HG03469 (cell line): ENCODE measurements at regions not wholly inside any gene's neighbourhood (a gene's known extent, or its start where the extent isn't known, plus 50 kb on each side); places are given as distances from the start of the nearest gene placed in this dataset.
"Not testable (repeated sequence)": the region's sequence is repeated elsewhere in the genome, so short reads cannot be mapped to it uniquely, and the experiment has no call there.

Experiments used
- ATAC-seq: cut with Tn5 transposase; IDR thresholded peaks from one replicate; pipeline ENCODE4 v1.9.1; 2021; ENCODE audit warnings: mild to moderate bottlenecking, moderate library complexity, moderate number of reproducible peaks; ENCODE audit not compliant: unreplicated experiment

DNA sequence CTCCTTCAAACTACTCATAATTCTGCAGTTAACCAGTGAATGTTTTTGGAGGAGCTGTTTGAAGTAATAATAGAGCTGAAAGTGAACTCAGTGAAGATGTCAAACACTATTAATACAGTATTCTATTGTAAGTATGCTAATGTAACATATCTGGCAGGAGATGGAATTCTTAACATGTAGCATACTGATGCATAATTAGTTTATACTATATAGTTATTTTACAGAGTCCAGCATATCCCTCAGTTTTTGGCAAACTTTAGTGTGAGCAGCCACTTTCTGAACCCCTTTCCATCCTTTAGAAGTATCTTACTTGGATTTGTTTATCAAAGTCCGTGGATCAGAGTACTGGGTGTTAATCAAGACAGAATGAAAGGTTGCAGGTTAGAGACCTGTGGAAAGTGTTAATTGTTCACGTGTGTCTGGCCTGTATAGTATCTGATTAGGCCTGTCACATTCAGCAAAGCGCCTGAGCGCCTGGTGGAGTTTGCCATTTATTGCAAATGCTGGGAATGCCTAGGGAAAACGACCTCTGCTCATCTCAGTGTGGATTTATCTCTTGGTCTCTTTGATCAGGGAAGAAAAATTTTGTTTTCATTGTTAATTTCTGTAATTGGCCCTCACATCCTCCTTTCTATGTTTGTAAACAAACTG lies 251.7 kb upstream of the MAD2L1 start:
- ATAC-seq = no peak

DNA sequence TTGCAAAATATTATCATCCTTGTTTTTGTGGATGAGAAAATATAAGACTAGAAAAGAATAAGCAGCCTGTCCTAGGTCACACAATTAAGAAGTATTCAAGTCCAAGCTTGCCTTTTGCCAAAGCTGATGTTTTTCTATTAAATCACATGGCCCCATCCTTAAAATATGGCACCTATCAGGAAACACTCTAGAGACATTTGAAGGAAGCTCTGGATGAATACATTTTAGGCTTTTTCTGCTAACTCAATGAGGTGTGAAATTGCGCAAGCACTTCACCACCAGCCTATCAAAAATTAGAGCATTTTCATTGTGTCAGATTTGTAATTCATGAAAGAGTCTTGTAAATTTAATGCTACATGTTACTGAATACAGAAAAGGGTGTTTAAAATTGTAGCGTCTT lies 251.1 kb upstream of the MAD2L1 start:
- ATAC-seq = no peak

DNA sequence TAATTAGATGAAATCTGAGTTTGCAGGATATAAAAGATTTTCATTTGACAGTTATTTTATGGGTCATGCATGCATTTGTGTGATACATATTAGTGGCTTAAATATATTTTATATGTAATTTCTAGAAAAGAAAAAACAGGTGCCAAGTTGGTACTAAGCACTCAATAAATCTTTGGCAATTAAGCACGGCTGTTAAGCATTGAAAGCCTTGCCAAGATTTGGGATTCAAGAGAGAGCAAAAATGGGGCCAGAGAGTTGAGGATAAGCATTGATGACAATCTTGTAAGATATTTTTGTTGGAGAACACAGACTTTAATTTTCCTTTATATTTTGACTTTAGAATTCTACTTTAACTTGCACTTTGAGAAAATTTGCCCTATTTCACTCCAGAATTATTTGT lies 249.8 kb upstream of the MAD2L1 start:
- no peak for ATAC-seq

DNA sequence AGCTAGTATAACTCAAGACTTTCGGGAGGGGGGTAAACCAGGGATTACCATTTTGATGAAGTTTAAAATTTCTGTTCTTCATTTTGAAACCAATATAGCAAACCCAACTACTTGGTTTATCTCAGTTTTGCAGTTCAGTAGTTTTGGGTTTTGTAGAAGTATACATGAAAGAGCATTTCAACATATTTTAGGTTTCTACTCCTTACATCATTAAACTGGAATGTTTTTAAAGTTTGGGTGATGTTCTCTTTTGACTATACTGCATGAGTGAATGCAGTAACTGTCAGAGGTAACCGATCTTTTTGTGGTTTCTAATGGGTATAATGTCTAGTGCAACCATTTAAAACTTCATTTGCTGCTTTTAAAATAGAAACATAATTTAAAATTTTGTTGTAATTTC lies 248.3 kb upstream of the MAD2L1 start:
- no peak for ATAC-seq

DNA sequence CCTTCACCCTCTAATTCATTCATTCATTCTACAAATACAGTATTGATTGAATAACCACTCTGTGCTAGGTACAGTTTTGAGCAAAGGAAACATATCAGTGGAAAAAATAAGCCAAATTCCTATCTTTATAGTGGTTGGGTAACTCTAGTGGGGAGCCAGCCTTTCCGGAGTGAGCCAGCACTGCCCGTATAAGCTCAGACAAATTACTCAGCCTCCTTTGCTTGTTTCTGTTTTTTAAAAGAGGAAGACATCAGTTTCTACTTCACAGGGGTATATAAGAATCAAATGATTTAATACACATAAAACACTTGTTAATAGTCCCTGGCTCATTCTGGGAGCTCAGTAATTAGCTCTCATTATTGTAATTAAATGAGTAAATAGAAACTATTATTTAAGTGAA lies 238.2 kb upstream of the MAD2L1 start:
- ATAC-seq = no peak

DNA sequence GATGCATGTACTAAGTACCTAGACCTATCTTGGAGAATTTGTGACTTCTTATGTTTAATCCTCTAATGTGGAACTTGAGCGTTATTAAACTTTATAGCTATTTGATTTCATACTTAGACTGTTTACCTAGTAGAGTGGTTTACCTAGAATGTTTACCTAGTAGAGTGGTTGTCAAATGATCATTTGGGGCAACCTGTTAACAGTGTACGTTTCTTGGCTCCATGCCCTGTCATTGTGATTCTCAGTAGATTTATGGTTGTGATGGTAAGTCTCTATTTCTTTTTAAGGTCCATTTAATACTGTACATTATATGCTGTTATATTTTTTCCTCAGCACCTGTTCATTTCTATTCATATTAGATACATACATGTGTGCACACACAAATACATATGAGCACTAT lies 233.0 kb upstream of the MAD2L1 start:
- ATAC-seq = no peak

DNA sequence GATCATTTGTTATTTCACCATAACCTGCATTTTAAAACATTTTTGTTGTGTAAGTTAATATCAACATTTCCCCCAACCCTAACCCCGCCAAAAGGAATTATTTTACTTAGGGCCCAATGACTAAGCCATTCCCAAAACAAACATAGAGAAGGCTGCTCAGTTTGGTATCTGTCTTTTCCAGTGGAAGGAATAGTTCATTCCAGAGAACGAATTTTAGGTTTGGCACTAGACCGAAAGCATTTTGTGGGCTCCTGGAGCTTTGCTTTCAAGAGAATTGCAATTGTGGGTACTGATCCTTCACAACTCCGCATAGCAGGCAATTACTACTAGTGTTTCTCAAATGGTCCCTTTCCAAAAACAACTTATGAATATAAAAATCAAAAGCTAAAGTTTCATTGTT lies 226.7 kb upstream of the MAD2L1 start:
- no peak for ATAC-seq

DNA sequence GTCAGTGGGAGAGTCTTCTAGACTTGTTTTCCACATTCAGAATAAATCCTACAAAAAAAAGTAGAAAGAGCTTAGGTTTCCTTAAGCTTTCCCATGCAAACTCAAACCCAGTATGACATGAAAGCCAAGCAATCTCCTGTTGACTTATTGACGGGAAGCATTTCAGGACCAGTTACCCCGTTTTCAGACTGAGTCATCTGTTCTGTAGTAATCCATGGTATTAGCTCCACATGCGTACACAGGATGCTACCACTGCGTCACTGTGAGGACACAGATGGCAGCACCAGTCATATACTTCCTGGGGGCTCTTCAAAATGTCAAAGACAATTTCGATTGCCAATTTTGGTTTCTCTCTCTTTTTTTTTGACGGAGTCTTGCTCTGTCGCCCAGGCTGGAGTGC lies 224.9 kb upstream of the MAD2L1 start:
- no peak for ATAC-seq

DNA sequence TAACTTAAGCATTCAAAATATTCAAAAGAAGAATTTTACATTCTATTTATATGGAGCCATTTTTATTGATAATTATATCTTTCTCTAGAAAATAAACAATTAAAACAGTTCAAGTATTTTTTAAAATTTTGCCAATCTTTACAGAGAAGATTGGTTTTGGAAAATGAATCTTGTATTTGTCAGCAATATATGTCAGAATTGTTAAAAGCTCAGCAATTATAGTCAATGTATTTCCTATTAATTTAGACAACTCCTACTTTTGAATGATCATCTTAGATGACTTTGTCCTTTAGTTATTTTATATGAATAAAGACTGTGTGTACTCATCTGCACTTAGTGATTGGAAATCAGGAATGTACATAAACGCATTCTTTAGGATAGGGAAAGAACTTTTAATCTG lies 223.9 kb upstream of the MAD2L1 start:
- ATAC-seq = no peak

DNA sequence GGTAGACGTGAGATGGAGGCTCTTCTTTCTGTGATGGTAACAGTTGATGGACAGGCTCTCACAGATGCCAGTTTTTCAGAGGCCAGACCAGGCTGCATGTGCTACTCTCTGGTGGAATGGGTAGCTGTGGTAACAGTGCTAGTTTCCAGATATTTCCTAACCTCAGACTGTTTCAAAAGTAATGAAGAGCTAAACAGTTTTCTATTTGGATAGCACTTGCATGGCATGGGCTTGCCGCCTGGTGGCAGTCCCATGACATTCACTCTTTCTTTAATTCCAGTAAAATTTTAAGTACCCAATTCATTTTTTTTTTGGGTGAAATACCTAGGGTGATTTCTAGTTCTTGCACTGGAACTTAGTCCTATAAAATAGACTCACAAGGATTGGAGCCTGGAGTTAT lies 220.2 kb upstream of the MAD2L1 start:
- no peak for ATAC-seq

DNA sequence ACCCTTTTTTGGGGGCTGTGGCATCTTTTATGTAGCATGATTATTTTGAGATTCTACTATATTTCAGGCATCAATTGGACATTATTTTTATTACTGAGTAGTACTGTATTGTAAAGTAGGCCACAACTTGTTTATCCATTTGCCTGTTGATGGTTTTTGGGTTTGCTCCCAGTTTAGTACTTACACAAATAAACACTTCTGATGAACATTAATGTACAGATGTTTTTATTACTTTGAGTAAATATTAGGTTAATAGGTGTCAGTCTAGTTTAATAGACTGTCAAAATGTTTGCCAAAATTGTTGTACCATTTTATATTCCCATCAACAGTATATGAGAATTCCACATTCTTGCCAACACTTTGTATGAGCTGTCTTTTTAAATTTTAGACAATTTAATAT lies 214.9 kb upstream of the MAD2L1 start:
- ATAC-seq = no peak

DNA sequence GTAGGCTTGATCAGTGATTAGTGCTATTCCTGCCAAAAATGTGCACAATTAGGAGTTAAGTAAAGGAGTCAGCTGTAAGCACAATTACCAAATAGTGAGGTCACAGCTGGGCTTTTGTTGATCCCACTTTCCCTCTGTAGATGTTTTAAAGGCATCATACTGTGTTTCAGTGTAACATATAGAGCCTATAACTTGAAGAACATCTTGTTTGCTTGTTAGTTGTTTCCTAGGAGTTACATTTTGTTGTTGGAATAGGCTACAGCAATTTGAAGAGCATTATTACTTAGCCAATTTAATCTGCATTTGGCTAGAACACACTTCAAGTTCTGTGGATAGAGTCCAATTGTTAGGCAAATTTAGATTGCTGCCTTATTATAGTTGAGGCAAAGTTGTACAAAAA lies 210.7 kb upstream of the MAD2L1 start:
- ATAC-seq = no peak

DNA sequence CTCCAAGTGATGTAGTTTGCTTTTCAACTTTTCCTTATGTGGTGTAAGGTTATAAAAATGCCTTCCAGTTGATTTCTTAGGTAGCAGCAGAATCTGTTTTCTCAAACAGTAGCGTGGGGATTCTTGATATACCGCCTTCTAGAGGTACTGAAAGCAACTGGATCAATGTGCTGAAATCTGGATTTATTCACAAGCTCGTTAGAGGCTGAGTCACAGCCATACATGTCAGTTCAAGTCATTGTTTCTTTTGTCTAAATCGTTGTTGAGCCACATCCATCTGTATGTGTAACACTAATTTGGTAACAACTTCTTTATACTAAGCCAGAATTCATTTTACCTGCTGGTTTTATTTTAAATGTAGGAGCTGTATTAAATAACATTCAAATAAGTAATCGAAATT lies 200.0 kb upstream of the MAD2L1 start:
- no peak for ATAC-seq

DNA sequence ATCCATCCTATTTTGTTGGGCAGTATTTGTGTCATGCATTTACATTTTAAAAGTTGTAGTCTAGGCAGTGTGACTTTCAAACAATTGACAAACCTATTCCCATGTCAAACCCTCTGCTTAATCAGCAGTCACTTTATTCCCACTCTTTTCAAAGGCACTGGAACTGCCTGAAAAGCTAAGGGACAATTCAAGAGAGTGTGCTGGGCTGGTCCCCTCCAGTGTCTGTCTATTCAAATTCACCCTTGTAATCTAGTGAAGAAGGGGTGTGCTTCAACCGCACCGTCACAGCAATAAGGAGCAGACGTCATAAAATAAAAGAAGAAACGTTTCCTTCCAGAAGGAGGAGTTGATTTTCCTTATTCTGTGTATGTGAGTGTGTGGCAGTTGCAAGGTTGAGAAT lies 197.0 kb upstream of the MAD2L1 start:
- ATAC-seq = no peak

DNA sequence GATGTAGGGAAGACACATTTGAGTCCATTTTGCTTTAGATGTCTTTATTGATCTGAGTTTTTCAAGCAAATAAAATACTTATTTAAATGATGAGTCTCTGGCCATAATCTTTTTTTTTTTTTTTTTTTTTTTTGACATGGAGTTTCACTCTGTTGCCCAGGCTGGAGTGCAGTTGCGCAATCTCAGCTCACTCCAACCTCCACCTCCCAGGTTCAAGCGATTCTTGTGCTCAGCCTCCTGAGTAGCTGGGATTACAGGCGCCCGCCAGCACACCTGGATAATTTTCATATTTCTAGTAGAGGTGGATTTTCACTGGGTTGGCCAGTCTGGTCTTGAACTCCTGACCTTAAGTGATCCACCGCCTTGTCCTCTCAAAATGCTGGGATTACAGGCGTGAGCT lies 194.5 kb upstream of the MAD2L1 start:
- ATAC-seq = no peak

DNA sequence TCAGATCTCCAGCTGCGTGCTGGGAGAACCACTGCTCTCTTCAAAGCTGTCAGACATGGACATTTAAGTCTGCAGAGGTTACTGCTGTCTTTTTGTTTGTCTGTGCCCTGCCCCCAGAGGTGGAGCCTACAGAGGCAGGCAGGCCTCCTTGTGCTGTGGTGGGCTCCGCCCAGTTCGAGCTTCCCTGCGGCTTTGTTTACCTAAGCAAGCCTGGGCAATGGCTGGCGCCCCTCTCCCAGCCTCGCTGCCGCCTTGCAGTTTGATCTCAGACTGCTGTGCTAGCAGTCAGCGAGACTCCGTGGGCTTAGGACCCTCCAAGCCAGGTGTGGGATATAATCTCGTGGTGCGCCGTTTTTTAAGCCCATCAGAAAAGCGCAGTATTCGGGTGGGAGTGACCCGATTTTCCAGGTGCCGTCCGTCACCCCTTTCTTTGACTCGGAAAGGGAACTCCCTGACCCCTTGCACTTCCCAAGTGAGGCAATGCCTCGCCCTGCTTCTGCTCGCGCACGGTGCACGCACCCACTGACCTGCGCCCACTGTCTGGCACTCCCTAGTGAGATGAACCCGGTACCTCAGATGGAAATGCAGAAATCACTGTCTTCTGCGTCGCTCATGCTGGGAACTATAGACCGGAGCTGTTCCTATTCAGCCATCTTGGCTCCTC lies 189.6 kb upstream of the MAD2L1 start:
- not testable (repeated sequence) for ATAC-seq

DNA sequence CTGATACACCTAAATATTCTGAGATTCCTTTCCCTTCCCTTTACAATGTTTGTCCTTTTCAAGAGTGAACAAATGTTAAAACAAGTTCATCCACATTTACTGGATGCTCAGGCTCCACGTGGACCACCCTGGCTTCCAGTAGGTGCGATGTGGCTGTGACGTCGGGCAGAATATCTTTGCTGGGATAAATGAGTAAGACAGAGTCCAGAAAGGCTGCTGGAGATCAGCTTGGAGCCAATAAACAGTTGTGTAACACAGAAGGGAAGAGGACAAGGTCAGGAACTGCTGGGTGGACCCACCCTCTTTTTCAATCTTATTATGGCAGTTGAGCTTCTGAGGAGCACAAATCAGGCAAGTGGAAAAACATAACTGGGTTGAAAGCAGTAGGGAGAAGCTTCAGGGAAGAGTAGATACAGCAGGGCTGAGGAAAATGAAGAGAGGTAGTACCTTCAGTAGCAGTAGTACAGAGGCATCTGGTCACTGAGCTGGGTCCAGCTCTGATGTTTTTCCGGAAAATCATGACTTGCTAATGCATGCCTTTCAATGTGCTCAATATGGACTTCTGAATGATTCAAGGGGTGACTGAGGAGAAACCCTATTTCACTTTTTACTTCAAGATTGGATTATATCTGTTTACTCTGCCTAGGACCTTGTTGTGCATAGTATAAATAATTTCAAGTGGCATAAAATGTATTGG lies 171.8 kb upstream of the MAD2L1 start:
- no peak for ATAC-seq

DNA sequence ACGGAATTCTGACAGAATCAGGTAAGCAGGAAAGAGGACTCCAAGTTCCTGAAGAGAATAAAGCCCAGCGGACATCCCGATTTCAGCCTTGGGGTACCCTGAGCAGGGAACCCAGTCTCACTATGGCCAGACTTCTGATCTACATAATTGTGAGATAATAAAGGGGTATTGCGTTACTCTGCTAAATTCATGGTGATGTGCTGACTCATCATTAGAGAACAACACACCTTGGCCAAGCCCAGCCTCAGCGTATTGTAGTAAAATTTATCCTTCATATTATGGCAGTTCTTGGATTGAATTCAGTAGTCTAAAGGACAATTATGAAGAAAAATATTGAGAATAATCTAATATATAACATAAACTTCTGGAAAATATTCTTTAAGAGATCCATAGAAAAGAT lies 170.2 kb upstream of the MAD2L1 start:
- no peak for ATAC-seq

DNA sequence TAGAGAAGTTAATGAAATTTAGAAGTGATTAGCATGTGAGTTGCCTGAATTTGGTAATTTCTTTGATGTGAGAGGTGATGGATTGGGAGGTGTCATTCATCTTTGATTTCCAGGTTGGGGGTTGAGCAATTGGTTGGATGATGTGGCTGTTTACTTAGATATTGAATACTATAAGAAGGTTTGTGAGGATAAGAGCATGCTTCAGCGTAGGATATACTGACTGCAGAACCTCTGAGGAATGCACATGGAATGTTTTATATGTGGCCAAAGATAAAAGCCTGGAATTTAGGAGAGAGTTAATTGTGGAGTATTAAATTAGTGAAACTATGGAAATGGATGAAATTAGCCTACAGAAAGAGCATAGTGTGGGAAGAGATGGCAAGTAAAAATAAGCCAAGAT lies 165.4 kb upstream of the MAD2L1 start:
- ATAC-seq = no peak

DNA sequence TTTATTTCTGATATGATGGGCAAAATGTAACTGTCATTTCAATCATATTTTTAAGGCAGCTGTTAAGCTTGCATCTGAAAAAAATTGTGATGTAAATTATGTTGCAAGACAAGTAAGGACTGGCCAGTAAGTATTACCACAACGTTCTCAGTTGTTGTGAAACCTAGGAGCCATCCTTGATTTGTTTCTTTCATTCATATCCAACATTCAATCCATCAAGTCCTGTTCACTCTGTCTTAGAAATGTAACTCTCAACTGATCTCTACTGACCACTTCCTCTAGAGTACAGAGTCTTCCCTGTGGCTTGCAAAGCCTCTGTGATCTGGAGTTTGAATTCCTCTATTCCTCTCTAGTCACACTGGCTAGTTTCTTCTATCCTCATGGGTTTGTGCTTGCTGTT lies 161.4 kb upstream of the MAD2L1 start:
- ATAC-seq = no peak

DNA sequence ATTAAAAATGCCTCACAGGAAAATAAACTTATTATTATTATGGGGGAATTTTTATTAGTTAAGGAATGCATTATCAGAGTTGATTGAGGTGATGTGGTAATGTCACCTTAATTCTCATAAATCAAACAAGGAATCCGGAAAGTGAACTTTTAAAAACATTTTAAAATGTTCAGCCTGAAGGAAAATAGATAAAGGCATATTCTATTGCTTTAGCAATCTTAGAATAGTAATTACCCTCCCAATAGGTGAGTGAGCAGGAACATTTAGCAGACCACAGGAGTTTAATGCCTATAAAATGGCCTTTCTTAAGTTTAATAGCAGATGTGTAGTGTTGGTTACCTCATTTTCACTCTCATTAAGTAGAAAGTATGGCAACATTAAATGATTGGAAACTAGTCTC lies 160.9 kb upstream of the MAD2L1 start:
- no peak for ATAC-seq

DNA sequence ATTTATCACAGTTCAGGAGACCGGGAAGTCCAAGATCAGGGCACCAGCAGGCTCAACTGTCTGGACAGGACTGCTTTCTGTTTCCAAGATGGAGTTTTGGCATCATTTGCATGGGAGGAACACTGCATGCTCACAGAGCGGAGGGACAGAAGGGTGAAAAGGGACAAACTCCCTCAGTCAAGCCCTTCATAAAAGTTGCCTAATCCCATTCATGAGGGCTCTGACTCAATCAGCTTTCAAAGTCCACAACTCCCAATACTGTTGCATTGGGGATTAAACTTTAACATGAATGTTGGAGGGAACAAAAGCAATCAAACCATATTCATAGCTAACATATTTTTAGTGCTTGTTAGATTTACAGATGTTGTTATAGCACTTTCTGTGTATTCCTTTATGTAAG lies 158.9 kb upstream of the MAD2L1 start:
- no peak for ATAC-seq
